Thyroid gland (tissue), 4 donors: ENCODE measurements at regions not wholly inside any gene's neighbourhood (a gene's known extent, or its start where the extent isn't known, plus 50 kb on each side); places are given as distances from the start of the nearest gene placed in this dataset.
A peak's percentile ranks its signal among the peaks of the same experiment; 100 is the strongest.

Experiments
- DNase-seq, 2 donors: peaks; one replicate each; pipeline ENCODE4 v3.0.0-alpha.2; 2019
- H3K27ac ChIP-seq, 3 donors: fragments of 200-600 bp; sonication (generic); 1 replicate in 2 of 3; 2 replicates in 1 of 3; pipeline ENCODE4 v1.5.1; 2016 to 2019; ENCODE audit warnings: mild to moderate bottlenecking in 1 of 3, moderate library complexity in 1 of 3
- H3K27me3 ChIP-seq: fragments of 200-600 bp; sonication (generic); one replicate; pipeline ENCODE4 v1.5.1; 2019
- H3K36me3 ChIP-seq, 2 donors: fragments of 200-600 bp; sonication (generic); one replicate each; pipeline ENCODE4 v1.5.1; 2016 to 2019
- H3K4me1 ChIP-seq, 2 donors: fragments of 200-600 bp; sonication (generic); one replicate each; pipeline ENCODE4 v1.5.1; 2017 to 2019
- H3K4me3 ChIP-seq, 3 donors: fragments of 200-600 bp; sonication (generic); replicated peaks in 1 of 3; 1 replicate in 2 of 3; 2 replicates in 1 of 3; pipeline ENCODE4 v1.5.1; 2016; ENCODE audit warnings: mild to moderate bottlenecking in 1 of 3
- H3K9me3 ChIP-seq: fragments of 200-600 bp; sonication (generic); one replicate; pipeline ENCODE4 v1.5.1; 2017
- POLR2A ChIP-seq, 2 donors: fragments of 450-650 bp; IDR thresholded peaks; one replicate each; pipeline ENCODE4 v1.6.1; 2017; ENCODE audit warnings: antibody characterized with exemption in 2 of 2, mild to moderate bottlenecking in 2 of 2, moderate library complexity in 1 of 2
- WGBS, 2 donors: methylation state at CpG; one replicate each; pipeline ENCODE4 v1.1.5; 2017; 5-methylcytosine and 5-hydroxymethylcytosine counted together
- intact Hi-C: fragments of 100-400 bp; cut with DNase I; formaldehyde crosslinking; loops from one replicate; pipeline ENCODE4 v1.15.1; 2023
- TF ChIP-seq, protein P1 (sequence below), 6 experiments: fragments of 200-600 bp in 3 of 6; fragments of 450-650 bp in 3 of 6; sonication (generic) in 3 of 6; IDR thresholded peaks; one replicate each; pipeline ENCODE4 v1.5.1; 2016 to 2019; ENCODE audit warnings: antibody characterized with exemption in 6 of 6, mild to moderate bottlenecking in 2 of 6, inconsistent platforms in 1 of 6, moderate library complexity in 1 of 6

- Histone ChIP-seq H3K27me3 (no peaks in the 10 kb centered on the region), H3K36me3 (no peaks in the 10 kb centered on the region), H3K4me3 (no peak overlapping the region), H3K9me3 (no peaks in the 10 kb centered on the region), H3K4me1 (peaks cover 5 to 9% of the 10 kb centered on the region in 2 donors), H3K27ac (no peak overlapping the region)
- WGBS, 2 donors = 92 to 96% methylated on average over 2 of the region's 2 CpGs
- DNase-seq = no peak
- intact Hi-C loops = no loop called here
- no peak for TF ChIP-seq POLR2A (IDR thresholded peaks at IDR 0.05)
- TF ChIP-seq, protein P1, sequence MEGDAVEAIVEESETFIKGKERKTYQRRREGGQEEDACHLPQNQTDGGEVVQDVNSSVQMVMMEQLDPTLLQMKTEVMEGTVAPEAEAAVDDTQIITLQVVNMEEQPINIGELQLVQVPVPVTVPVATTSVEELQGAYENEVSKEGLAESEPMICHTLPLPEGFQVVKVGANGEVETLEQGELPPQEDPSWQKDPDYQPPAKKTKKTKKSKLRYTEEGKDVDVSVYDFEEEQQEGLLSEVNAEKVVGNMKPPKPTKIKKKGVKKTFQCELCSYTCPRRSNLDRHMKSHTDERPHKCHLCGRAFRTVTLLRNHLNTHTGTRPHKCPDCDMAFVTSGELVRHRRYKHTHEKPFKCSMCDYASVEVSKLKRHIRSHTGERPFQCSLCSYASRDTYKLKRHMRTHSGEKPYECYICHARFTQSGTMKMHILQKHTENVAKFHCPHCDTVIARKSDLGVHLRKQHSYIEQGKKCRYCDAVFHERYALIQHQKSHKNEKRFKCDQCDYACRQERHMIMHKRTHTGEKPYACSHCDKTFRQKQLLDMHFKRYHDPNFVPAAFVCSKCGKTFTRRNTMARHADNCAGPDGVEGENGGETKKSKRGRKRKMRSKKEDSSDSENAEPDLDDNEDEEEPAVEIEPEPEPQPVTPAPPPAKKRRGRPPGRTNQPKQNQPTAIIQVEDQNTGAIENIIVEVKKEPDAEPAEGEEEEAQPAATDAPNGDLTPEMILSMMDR (IDR thresholded peaks at IDR 0.05) = no peak
These were observed 424.1 kb downstream of the TTLL7 start for GRCh38 chr1:83574791-83575190.

- WGBS, 2 donors = 61 to 62% methylated on average over 2 of the region's 2 CpGs
- intact Hi-C loops = no loop called here
- no peaks in the 10 kb centered on the region for H3K27me3 ChIP-seq
These were observed 425.2 kb downstream of the TTLL7 start for GRCh38 chr1:83573776-83574175.

DNA sequence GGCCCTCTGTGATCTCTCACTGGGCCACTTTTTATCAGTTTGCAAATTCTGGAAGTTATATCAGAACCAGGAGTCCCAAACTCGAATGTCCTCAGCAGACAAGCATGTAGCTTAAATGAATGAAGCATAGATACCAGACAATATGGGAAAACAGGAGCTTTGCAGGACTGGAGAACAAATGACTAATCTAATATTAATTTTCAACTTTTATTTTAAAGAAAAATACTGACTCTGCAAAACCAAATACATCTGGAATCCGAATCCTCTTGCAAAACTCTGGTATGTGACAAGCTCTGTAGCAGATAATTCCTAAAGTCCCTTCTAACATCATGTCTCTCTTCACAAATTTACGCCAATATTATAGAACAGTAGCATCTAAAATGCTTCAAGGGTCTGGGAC lies 427.4 kb downstream of the TTLL7 start:
- no peak for DNase-seq
- no peak for TF ChIP-seq POLR2A (IDR thresholded peaks at IDR 0.05)
- TF ChIP-seq, protein P1 (IDR thresholded peaks at IDR 0.05) = no peak
- Histone ChIP-seq H3K27ac (no peak overlapping the region), H3K9me3 (no peaks in the 10 kb centered on the region), H3K4me1 (peaks cover 5 to 9% of the 10 kb centered on the region in 2 donors), H3K4me3 (no peak overlapping the region), H3K27me3 (no peaks in the 10 kb centered on the region), H3K36me3 (no peaks in the 10 kb centered on the region)
- intact Hi-C loops = no loop called here
- 86 to 91% methylated on average over 3 of the region's 3 CpGs for WGBS, 2 donors

More at GRCh38 chr1:83573776-83574175, 425.2 kb downstream of the TTLL7 start:
- no peak overlapping the region for H3K27ac ChIP-seq
- H3K4me1 ChIP-seq = peaks cover 5 to 9% of the 10 kb centered on the region in 2 donors
- no peak for DNase-seq
- no peak overlapping the region for H3K4me3 ChIP-seq
- TF ChIP-seq, protein P1 (IDR thresholded peaks at IDR 0.05) = no peak
- TF ChIP-seq POLR2A (IDR thresholded peaks at IDR 0.05) = no peak
- H3K36me3 ChIP-seq = no peaks in the 10 kb centered on the region
- H3K9me3 ChIP-seq = no peaks in the 10 kb centered on the region

DNA sequence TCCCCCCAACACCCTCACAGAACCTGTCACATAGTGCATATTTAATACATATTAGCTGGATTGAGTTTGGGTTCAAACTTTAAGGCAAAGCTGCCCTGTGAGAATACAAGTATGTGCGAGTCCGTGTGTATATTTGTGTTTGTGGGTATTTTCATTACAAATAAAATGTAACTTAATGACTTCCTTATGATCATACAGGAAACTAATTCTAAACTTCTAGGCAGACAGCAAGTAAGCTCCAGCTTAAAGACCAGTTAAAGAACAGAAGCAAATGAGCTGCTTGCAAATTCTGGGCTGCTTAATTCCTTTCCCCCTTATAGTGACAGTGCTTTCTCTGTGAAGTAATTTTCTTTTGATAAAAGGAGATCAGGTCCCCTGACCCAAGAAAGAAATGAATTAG lies 437.6 kb downstream of the TTLL7 start:
- Histone ChIP-seq H3K36me3 (no peaks in the 10 kb centered on the region), H3K9me3 (no peaks in the 10 kb centered on the region), H3K4me3 (no peak overlapping the region), H3K4me1 (peaks cover 18 to 22% of the 10 kb centered on the region in 2 donors), H3K27ac (peak overlapping the region in 1 of 3 donors; percentile 89), H3K27me3 (no peaks in the 10 kb centered on the region)
- WGBS, 2 donors = 85 to 88% methylated on average over 2 of the region's 2 CpGs
- DNase-seq = no peak
- TF ChIP-seq, protein P1 (IDR thresholded peaks at IDR 0.05) = no peak
- no peak for TF ChIP-seq POLR2A (IDR thresholded peaks at IDR 0.05)
- intact Hi-C loops = no loop called here

DNA sequence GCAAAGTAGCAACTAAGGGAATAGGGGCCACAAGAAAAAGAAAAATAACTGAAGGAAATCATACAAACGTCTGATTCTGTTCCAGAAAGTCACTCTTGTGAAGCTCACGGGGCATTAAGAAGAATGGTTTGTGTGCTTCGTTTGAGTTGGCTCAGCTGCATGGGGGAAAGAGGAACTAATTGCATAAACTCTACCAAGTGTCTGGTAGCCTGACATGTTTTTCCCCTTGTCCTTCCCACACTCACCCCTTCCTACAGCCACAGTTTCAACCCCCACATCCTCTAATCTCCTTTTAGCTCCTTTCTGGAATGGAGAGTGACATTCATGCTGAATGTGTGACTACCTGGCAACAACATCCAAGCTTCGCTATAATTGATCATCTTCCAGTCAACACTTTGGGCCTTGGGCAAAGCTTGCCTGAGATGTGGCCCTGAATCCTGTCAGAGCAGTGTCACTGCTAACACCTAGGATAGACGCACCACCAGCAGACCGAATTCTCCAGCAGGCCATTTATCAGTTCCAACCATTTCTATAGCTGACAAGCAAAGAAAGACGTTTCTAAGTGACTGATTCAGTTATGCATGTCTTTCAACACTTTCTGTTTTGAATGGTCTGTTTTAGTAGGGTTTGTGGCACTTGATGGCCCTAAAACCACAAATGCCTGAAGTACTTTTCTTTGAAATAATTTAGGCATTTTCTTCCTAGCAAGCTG lies 439.6 kb downstream of the TTLL7 start:
- Histone ChIP-seq H3K36me3 (no peaks in the 10 kb centered on the region), H3K4me3 (no peak overlapping the region), H3K9me3 (no peaks in the 10 kb centered on the region), H3K4me1 (peaks cover 27 to 32% of the 10 kb centered on the region in 2 donors), H3K27me3 (no peaks in the 10 kb centered on the region), H3K27ac (peak overlapping the region; percentile 31 to 89 (median 46))
- no peak for TF ChIP-seq POLR2A (IDR thresholded peaks at IDR 0.05)
- TF ChIP-seq, protein P1 (IDR thresholded peaks at IDR 0.05) = no peak
- intact Hi-C loops = no loop called here
- DNase-seq = peak; percentile 5 to 21
- WGBS, 2 donors = 41 to 53% methylated on average over 7 of the region's 7 CpGs
